Fibroblast of skin of abdomen (primary cell): ENCODE measurements at regions not wholly inside any gene's neighbourhood (a gene's known extent, or its start where the extent isn't known, plus 50 kb on each side); places are given as distances from the start of the nearest gene placed in this dataset.
A peak's percentile ranks its signal among the peaks of the same experiment; 100 is the strongest.
"Not testable (repeated sequence)": the region's sequence is repeated elsewhere in the genome, so short reads cannot be mapped to it uniquely, and the experiment has no call there.

Experiments used
- DNase-seq: peaks from one replicate; pipeline ENCODE4 v3.0.0-alpha.2; 2013

GRCh38 chr12:47610686-47611252, 95.1 kb downstream of the RPAP3 start:
- no peak for DNase-seq

DNA sequence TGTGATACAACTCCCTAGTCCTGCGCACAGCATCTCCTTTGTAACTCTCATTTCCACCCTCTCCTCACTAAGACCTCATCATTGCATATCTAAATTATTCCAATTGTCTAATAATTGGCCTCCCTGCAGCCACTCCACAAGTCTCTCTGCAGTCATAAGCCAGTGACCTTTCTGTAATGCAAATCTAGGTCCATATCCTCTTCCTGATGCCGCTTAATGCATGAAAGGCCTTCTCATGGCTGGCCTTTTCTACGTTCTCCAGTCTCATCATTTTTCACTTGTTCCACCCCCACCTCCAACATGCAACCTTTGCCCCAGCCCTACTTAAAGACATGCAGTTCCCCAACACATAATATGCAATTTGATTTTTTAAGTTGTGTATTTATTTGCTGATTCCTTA, 96.0 kb downstream of the RPAP3 start:
- no peak for DNase-seq

- not testable (repeated sequence) for DNase-seq
Observed at GRCh38 chr12:47608671-47609070, 97.2 kb downstream of the RPAP3 start.

- DNase-seq, result peak; percentile 2
Observed at GRCh38 chr12:47604221-47604873, 101.5 kb downstream of the RPAP3 start.

- DNase-seq, result no peak
Observed at GRCh38 chr12:47602949-47603558, 102.8 kb downstream of the RPAP3 start.

DNA sequence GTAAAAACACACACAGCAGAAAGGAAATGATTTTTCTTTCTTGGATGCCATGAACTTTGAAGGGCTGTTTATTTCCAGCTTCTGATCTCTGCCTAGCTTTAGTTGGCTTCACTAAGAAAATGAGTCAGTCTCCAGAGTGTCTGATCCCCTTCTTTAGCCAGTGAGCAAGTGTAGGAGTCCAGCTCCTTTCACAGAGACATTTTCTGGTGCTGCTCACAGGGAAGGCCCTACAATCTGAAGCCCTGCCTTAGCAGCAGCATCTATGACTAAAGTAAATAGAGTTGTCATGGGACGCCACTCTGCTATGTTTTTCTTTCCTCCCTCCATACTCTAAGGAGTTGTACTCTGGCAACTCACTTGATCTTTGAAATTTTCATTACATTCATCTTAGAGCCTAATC, 103.5 kb downstream of the RPAP3 start:
- no peak for DNase-seq

- no peak for DNase-seq
Observed at GRCh38 chr12:47601071-47601470, 104.8 kb downstream of the RPAP3 start.

- peak; percentile 1 for DNase-seq
Observed at GRCh38 chr12:47591795-47592194, 114.0 kb downstream of the RPAP3 start.

GRCh38 chr12:47591361-47591791, 114.5 kb downstream of the RPAP3 start:
- peak; percentile 35 for DNase-seq

DNA sequence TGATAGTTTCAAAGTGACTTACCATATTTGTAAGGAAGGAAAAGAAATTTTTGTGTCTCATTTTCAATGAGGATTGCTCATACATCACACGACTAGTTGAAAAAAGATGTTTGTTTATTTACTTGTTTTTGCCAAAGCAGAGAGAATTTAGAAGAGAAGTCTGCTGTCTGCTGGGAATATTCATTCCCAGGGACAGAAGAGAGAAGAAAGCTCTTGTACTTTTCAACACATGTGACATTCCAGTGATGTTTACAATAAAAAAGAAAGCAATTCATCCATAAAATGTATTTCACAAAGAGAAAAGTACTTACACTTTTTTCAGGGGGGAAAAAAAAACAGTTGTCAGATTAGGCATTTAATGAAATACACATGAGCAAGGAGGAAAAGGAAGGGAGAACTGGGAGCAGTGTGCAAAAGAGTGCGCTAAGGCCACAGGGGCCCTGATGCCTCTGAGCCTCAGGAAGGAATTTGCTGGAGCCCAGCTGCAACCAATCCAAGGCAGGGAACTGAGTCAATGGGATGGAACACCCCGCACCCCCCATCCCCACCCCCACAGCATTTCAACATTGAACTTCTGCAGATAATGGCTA, 115.0 kb downstream of the RPAP3 start:
- DNase-seq, result peak; percentile 27

DNA sequence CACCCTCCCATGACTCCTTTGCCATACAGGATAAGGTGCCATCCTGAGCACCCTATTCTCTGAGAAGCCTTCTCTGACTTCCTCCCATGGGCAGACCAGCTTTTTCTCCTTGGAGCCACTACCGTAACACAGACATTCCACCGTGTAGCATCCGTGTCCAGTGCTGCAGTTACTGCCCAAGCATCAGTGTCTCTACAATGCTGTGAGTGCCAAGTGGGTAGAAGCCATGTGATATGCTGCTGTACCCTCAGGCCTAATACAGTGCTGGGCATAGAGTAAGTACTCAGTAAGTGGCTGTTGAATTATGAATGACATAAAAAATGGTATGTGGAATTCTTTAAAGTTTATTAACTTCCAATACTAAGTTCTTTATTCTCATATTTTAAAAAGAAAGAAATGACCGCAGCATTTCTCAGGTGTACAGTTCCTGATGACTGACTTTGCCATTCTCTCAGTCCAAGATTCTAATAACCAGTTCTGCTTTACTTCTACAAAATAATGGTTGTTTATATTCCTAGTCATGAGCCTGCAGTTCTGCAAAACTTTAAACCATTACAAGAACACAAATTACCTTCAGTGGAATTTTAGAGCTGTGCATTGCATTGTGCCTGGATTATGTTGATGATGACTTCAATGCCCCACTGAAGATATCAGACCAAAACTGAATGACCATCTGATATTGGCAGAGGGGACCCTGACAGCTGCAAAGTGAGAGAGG, 118.7 kb downstream of the RPAP3 start:
- DNase-seq, result no peak

DNA sequence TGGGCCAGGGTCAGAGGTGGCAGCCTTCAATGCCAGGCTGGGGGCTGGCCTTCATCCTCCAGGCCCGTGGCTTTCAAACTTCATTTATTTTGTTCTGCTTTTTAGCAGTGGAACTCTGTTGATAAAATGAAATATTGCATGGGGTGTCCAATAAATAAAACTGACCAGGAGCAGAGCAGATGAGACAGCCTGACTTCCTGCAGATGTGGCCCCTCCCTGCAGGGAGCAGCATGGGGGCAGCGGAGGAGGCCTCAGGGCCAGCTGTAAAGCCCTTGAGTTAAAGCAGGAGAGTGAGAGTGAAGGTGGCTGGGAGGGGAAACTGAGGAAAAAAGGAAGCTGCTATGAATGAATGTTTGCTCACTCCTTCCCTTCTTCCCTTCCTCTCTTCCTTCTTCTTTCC, 120.3 kb downstream of the RPAP3 start:
- no peak for DNase-seq

GRCh38 chr12:47578836-47579235, 127.0 kb downstream of the RPAP3 start:
- DNase-seq, result no peak

DNA sequence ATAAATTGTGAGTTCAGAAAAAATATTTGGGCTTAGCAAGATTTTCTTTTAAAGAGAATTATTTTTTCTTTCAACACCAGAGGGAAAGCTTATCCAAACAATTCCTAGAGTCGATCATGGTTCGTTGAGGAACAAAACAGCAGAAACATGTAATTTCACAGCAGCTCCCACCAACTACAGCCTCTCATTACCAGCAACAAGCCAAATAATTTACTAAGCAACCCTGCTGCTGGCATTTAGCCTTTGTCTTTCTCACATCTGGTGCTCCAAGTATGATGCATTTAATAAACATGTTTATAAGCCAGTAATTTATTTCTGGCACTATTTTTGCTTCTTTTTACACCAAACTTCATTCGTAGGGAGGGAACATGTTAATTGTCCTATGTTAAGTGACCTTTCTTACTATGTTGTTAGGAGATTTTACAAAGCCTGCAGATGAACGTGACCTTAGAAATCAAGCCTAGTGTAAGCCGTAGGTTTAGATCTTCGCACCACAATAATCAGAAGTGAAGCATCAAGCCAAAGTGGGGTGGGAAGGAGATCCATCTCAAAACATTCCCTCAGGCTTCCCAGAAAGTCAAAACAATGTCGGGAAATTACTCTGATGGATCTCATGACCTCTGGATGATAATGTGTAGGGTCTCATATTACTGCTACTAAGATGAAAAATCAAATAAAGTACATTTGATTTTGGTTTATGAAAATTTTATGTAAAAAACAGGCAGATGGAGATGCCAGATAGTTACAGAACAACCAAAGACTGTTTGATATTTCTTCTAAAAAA, 128.4 kb downstream of the RPAP3 start:
- DNase-seq, result no peak

- DNase-seq, result no peak
Observed at GRCh38 chr12:47576289-47576945, 129.4 kb downstream of the RPAP3 start.

DNA sequence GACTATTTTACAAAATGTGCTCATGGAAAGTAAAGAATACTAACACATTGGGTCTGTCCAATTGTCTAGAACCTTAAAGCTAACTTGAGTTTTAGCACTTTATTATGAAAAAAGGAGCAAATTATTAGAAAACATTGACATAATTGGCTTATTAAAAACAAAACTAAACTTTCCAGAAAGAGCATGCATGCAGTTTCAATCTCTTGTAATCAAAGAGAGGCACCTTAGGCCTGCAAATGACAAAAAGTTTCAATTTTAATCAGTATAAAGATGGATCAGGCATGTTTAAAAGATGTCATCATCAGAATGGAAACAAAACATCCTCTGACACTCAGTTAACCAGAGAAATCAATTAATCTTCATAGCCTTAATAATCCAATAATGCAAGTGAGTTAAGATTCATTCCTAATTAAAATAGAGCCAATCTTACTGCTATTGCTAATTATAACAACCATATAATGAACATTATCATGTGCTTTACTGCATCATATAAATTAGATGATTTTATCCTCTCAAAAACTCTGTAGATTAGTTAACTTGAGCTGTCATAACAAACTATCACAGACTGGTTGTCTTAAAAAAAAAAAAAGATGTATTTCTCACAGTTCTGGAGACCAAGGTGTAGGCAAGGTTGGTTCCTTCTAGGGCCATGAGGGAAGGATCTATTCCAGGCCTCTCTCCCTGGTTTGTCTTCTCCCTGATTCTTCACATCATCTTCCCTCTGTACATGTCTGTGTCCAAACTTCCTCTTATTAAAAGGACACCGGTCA, 131.4 kb downstream of the RPAP3 start:
- DNase-seq, result no peak

- DNase-seq, result no peak
Observed at GRCh38 chr12:47573146-47573659, 132.6 kb downstream of the RPAP3 start.

DNA sequence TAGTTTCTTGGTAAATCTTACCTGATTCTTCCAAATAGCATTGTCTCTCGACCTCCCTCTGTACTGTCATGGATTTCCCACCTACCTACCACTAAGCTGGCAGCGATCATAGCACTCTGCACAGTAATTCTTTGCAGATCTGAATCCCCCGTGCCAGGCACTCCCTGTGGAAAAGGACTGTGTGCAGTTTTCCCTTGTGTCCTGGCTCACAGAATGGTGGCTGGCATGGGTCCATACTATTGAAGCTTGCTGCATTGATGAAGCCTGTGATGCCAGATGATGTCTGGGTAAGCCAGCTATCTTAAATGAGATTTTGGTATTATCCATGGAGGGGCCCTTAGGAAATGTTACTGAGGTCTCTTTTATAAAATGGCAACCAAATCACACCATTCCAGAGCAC, 135.7 kb downstream of the RPAP3 start:
- no peak for DNase-seq

- DNase-seq, result no peak
Observed at GRCh38 chr12:47562201-47562600, 143.6 kb downstream of the RPAP3 start.

- peak; percentile 5 for DNase-seq
Observed at GRCh38 chr12:47561746-47562145, 144.1 kb downstream of the RPAP3 start.

DNA sequence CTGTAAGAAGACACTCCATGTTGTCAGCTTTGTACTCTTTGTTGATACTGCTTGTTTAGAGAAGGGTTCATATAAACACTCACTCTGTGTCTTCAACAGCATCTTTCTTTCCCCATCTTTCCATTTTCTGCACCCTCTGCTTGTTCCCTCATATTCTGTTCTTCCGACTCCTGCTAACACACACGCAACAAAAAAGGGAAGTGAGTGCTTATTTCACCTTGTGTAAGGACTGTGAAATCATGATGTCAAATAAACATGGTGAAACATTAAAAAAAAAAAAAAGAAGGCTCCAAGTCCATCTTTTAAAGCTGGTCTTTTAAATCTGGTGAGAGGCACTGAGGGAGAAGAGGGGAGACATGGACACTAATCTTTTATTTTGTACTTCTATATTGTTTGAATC, 145.4 kb downstream of the RPAP3 start:
- DNase-seq, result no peak
